ENCODE measurements at regions not wholly inside any gene's neighbourhood (a gene's known extent, or its start where the extent isn't known, plus 50 kb on each side); places are given as distances from the start of the nearest gene placed in this dataset.

DNA sequence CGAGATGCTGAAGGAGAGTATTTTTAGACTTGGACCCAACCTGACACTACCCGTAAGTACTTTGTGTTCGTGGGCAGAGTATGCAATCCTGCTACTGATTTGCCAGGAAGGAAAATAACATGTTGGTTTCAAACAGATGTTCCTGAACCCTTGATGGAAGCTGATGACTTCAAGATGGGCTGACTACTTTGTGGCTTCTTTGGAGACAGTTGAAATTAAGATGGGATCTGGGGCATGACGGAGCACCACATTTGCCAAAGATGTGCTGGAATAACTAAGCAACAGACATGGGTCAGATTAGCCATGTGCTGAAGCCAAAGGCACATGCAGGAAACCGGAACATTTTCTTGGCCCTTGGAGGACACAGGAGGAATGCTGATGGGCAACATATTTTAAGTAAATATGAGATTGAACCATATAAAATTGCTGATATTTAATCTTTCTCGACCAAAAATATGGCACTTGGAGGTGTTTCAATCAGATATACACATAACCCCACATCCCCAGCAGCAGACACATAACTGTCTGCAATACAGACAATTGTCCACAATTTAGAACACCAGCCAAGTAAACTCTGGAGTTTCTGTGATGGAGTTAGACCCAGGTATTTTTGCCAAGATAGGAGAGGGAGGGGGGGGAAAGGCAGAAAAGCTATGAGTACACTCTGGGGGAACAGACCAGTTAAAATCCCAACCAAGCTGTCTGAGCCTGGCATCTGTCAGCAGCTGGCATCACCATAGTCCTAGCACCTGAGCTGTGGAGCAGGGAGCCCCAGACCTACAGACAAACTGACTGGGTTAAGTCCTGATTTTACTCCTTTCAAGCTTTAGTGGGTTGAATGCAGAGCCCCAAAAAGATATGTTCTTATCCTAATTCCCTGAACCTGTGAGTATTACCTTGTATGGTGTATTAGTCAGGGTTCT lies 329.4 kb upstream of the CDH5 start:
- no peak for TF ChIP-seq FOXA1 (IDR thresholded peaks at IDR 0.05)
- no peak for TF ChIP-seq FOXM1 (IDR thresholded peaks at IDR 0.05; ENCODE audit: borderline replicate concordance)
- TF ChIP-seq CTBP1 (IDR thresholded peaks at IDR 0.05; ENCODE audit: borderline replicate concordance): no peak
- no peak for TF ChIP-seq NFRKB (IDR thresholded peaks at IDR 0.05)
- no peak for TF ChIP-seq PKNOX1 (IDR thresholded peaks at IDR 0.05)
- no peak for TF ChIP-seq ELF4 (IDR thresholded peaks at IDR 0.05)
- no peak for TF ChIP-seq L3MBTL2 (conservative IDR thresholded peaks at IDR 0.05)
- no peak for TF ChIP-seq SP1 (IDR thresholded peaks at IDR 0.05)
- no peak for TF ChIP-seq ARNT (IDR thresholded peaks at IDR 0.05)
- no peak for TF ChIP-seq BHLHE40 (IDR thresholded peaks at IDR 0.05; ENCODE audit: borderline replicate concordance)
- TF ChIP-seq SUZ12 (IDR thresholded peaks at IDR 0.05): no peak

All from HEK293T (cell line).